Transverse colon (tissue), 4 donors: ENCODE measurements at regions not wholly inside any gene's neighbourhood (a gene's known extent, or its start where the extent isn't known, plus 50 kb on each side); places are given as distances from the start of the nearest gene placed in this dataset.

Experiments
- EP300 ChIP-seq: sonication (generic); formaldehyde crosslinking; IDR thresholded peaks from one replicate; pipeline ENCODE4 v1.6.1; 2017; ENCODE audit warnings: antibody characterized with exemption, low read depth
- POLR2AphosphoS5 ChIP-seq, 3 donors: sonication (generic); formaldehyde crosslinking; IDR thresholded peaks; one replicate each; pipeline ENCODE4 v1.6.1; 2016; ENCODE audit warnings: antibody characterized with exemption in 3 of 3
- TF ChIP-seq, protein P1 (sequence below), 5 experiments: fragments of 200-600 bp in 3 of 5; fragments of 450-650 bp in 2 of 5; sonication (generic) in 3 of 5; IDR thresholded peaks; 1 replicate in 2 of 5; 2 replicates in 3 of 5; pipeline ENCODE4 v1.5.1; 2016 to 2017; ENCODE audit warnings: antibody characterized with exemption in 5 of 5, inconsistent platforms in 3 of 5, mild to moderate bottlenecking in 2 of 5, moderate library complexity in 1 of 5

DNA sequence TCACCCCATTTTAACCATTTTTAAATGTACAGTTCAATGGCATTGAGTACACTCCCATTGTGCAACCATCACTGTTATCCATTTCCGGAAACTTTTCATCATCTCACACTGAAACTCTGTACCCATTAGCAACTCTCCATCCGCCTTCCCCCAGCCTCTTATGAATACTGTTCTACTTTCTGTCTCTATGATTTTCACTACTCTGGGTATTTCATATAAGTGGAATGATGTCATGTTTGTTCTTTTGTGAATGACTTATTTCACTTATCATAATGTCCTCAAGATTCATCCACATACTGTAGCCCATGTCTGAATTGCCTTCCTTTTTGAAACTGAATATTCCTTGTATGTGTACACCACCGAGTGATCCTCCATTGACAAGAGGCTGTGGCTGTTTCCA lies 92.9 kb upstream of the TOX2 start:
- TF ChIP-seq, protein P1, sequence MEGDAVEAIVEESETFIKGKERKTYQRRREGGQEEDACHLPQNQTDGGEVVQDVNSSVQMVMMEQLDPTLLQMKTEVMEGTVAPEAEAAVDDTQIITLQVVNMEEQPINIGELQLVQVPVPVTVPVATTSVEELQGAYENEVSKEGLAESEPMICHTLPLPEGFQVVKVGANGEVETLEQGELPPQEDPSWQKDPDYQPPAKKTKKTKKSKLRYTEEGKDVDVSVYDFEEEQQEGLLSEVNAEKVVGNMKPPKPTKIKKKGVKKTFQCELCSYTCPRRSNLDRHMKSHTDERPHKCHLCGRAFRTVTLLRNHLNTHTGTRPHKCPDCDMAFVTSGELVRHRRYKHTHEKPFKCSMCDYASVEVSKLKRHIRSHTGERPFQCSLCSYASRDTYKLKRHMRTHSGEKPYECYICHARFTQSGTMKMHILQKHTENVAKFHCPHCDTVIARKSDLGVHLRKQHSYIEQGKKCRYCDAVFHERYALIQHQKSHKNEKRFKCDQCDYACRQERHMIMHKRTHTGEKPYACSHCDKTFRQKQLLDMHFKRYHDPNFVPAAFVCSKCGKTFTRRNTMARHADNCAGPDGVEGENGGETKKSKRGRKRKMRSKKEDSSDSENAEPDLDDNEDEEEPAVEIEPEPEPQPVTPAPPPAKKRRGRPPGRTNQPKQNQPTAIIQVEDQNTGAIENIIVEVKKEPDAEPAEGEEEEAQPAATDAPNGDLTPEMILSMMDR (IDR thresholded peaks at IDR 0.05) = no peak
- TF ChIP-seq POLR2AphosphoS5 (IDR thresholded peaks at IDR 0.05) (no peak), EP300 (no peak)
